Fibroblast of upper back skin (primary cell): ENCODE measurements at regions not wholly inside any gene's neighbourhood (a gene's known extent, or its start where the extent isn't known, plus 50 kb on each side); places are given as distances from the start of the nearest gene placed in this dataset.

Source experiments
- DNase-seq: peaks from one replicate; pipeline ENCODE4 v3.0.0-alpha.2; 2013

DNA sequence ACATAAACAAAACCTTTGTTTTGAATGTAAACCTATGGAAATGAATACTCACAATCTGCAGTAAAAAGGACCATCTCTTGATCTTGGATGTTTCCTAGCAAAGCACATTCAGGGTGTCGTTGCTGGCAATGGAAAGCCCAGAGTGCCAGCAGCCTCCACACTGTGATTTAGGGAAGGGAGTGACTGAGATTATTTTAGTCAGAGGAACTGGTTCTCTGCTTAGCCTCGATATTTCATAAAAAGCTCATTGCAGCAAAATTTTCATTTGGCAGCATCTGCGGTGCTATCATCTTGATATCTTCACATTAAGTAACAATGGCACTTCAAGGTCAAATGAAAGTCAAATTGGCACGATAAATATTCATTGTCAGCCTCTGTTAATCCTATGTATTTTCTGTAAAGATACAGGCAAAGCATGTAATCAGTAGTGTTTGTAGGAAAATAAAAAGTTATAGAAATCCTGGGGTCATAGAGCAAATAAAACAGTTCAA is 116.0 kb downstream of the MACIR start:
- DNase-seq = no peak

DNA sequence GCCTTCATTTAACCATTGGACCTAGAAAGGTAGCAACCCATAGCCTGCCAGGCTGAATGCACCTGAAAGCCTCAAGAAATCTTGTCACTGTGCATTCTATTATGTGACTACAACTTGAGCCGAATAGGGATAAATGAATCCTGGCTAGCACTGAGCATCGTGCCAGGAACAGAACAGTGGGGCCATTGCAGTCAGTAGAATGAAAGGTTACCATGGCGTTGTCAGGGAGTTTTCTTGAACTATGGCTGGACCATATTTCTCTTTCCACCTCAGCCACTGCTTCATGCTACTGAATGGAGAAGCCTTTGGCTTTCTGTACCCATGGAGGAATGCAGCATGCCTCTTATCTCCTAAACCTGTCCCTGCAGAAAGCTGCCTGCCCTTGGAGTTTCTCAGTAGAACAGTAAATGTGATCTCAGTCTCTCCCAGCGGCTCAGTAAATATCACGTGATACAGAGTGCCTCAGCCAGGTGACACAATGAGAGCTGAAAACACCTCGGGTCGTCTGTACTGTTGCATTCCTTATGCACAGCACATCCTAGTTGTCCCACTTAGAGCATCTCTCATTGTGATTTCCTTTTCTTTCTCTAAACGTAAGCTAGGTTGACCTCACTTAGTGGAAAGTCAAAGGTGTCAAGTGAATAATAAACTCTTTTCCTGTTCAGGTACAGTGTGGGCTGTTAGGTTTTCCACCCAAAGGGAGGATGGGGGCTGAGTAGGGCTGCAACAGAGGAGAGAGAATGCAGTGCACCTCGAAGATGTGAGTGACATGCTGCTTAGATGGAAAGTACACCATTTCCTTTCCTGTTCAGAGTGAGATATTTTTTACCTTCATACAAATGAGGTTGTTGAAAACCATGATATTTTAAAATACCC is 115.3 kb downstream of the MACIR start:
- DNase-seq = no peak

DNA sequence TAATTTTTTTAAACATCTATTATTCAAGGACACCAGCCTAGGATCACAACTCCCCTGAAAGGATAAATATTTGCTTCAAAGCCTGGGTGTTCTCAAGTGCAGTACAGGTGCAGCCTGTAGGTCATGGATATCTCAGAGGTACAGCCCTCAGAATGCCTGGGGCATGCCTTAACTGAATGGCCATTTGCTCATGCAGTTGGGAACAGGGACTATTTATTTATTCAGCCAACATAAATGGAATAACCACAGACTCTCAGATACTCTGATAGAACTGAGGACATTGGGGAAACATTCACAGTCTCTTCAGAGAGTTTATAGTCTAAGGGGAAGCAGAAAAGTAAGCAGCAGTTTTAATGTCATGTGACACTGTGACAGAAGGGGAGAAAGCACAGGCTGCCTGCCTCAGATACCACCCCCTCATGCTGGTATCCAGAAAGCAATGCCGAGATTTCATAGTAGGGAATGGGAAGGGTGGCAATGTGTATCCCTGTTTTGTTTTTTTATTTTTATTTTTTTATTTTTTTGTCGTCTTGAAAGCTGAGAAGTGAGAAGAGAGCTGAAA is 112.6 kb downstream of the MACIR start:
- DNase-seq = no peak

DNA sequence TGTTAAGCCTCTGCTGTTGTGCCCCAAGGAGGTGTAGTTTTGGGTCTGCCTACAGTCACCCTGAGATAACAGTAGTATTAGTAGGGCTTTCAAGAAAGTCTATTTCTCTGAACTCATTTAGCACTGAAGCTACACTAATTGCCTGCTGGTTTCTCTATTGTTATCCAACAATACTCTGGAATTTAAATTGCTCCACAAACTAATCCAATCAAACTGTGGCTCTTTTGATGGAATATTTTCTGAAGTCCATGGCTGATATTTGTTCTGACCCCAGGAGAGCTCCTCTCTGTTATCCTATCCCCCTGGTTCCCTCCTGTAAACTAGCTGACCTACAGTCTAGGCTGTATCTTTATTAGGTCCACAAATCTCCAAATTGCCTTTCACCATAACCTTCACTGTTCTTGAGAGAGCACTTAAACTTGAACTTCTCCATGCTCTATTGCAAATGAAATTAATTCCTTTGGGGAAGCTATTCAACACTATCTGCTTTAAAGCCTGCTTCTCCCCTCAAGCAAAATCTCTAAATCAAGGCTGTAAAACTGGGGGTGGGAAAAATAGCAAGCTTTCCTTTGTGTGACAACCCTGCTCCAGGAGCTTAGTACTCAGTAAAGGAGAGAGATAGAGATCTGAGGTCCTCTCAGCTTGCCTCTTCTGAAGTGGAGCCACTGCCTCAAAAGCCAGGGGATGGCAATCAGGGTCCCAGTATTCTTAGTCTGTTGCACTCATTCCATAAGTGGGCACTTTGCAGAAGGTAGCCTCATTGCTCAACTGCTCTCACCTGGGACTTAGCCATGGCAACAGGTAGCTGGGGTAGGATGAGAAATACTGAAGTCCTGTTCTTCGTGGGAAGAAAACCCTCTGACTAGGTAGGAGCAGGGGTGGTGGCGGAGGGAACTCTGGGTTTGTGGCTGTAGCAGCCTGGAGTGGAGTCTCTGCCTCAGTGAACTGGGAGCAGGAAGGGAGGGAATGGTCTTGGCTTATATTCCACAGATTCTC is 110.9 kb downstream of the MACIR start:
- DNase-seq = no peak

DNA sequence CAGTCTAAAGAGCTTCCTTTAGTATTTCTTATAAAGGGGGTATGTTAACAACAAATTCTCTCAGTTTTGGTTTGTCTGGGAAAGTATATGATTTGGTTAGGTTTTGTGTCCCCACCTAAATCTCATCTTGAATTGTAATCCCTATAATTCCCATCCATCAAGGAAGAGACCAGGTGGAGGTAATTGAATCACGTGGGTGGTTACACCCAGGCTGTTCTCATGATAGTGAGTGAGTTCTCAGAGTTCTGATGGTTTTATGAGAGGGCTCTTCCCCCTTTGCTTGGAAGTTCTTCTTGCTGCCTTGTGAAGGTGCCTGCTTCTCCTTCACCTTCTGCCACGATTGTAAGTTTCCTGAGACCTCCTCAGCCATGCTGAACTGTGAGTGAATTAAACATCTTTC is 109.1 kb downstream of the MACIR start:
- DNase-seq = no peak

DNA sequence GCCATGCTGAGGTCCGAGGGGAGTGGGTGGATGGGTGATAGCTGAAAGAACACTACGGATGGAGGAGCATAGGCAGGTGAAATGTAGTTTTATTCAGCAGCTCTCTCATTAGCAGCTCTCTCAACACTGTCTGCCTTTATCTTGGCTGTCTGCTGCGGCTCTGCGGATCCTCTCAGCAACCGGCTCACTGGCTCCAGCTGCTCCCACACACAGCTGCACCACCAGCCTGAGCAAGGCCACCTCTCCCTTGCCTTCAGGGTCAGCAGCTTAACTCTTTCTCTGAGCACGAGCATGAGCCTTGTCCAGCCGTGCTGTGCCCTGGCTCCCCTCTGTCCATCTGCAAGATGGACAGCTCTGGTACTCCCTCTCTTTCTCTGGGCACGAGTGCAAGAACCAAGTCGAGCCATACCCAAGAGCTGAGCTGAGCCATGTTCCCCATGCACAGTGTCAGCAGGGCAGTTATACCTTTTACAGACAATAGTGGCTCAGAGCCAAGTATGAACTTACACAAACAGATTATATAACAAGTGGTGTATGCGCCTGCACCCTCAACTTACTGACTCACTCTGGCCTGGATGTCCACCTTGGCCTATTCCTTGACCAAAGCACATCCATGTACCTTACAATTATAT is 108.5 kb downstream of the MACIR start:
- DNase-seq = no peak

DNA sequence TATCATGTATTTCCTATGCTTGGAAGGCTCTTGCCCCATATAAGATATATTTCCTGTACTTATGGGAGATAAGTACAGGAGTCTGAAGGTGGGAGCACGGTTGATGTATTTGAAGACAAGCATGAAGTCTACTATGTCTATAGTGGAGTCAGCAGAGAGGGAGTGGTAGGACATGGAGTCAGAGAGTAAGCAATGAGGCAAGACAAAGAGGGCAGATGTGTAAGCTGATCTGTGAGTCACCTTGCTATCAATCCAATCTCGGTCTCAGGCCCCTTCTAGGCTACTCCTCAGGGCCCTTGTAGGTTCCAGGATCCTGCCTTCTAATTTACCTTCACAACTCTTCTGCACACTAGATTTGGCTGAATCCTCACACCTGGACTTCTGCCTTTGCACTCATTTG is 105.5 kb downstream of the MACIR start:
- no peak for DNase-seq

DNA sequence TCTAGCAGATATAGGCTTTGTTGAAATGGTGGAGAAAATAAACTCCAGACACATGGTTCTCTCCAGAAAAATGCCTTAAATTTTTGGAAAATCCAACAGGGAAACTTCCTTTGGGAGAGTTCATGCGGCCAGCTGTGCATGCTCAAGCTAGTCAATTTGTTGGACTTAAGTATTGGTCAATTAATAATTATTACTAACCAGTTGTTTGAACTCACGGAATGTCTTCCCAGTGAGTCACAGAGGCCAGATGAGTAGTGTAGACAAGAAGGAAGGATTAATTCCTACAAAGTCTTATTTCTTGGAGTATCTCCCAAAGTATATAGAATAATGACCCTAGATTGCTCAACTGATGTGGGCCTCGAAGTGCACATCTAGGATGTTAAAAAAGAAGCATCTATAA is 103.6 kb downstream of the MACIR start:
- DNase-seq = peak; percentile 85

DNA sequence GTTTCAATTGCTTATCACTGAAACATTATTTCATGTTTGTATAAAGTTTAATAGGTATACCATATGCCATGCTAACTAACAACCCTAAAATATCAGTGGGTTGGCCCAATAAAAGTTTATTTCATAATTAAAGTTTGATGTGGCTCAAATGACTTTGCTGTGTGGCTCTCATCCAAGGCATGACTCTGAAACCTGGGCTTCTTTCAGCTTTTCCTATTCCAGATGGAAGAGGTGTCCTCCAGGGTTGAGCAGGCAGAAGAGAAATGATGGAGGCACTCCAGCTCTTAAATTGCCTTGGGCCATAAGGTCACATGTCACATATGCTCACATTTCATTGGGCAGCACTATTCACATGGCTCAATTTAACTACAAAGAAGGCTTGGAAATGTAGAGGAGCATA is 101.9 kb downstream of the MACIR start:
- no peak for DNase-seq

DNA sequence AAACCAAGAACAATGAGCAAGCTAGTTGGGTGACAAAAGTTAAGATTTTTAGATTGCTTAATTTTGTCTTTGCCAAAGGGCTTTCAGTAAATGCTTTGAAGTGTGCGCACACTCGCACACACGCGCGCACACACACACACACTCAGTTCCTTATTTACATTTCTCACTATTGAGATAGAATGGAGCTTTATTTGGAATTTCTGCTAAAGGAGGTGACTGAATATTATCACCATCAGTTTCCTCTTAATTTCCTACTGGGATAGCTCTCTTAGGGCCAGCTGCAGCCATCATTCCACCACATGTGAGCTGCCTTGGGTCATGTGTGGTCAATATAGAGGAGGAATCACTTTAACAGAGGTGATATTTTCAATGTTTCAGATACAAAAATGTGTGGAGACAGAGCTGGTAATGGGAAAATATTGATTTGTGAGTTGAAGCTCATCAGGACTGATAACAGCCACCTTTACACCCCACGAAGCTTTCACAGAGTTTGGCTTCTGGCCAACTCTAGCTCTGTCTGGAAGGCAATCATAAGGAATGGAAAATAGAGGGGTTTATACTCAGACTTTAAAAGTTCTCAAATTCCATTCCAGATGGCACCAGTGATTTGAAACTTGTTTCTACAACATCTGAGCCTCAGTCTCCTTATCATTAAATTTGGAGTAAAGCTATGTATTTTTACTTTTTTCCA is 99.9 kb downstream of the MACIR start:
- no peak for DNase-seq

DNA sequence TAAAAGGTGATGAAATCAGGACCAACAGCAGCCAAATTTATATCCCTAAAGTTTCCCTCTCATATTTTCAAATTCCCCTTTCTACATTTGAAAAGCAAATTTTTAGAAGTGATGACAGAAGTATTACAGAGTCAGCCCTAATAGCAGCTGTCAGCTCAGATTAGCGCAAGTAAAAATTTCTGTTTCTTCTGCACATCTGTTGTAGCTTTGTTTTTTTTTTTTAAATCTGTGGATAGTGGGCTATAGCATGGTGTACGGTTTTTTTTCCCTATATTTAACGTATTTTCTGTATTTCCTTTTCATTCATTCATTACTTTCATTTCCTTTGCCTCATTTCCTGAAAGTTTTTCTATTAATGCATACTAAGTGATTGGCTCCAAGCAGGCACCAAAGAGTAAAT is 99.1 kb downstream of the MACIR start:
- DNase-seq = peak; percentile 48

DNA sequence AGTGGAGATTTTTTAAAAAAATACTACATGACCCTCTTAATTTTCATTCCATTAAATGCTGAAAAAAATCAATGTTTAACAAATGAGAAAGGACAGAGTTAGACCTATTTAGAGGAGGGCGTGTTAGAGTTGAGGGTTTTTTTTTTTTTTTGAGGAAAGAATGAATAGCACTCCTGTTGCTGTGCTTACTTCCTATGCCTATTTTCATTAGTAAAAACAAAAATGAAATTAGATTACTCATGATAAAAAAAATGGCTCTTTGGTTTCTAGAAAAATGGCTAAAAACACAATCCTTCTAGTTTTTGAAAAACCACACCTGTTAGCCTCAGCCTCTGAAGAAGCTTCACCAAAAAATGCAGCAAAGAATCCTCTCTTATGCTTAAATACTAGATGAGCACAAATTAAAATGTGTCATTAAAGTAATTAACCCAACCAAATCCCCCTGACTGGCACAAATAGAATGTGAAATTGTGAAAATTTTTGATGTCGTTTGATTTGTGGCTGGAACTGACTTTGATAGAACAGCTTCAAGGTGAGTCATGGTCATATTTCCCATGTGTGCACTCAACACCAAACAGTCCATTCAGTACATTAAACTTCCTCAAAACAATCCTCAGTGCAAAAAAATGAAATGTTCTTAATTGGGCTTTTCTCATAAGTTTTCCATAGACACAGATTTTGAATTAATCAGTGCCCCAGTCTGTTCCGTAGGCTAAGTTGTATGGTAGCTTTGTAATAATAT is 98.0 kb downstream of the MACIR start:
- DNase-seq = no peak

DNA sequence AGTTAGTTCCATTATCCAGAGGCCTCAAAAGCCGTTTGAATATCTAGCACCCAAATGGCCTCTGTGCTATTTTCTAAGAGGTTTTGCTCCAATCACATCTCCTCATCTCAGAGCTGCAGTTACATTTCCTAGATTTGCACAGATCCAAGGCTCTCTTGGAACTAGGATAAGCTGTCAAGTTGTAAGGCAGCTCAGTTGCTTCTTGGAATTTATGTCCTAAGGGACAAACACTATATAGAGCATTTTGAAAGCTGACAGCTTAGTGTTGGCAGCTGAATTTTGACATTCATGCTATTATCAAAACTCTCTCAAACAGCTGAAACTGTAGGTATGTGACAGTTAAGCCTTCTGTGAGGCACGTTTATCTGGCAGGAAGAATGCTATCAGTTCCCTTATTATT is 97.0 kb downstream of the MACIR start:
- no peak for DNase-seq

DNA sequence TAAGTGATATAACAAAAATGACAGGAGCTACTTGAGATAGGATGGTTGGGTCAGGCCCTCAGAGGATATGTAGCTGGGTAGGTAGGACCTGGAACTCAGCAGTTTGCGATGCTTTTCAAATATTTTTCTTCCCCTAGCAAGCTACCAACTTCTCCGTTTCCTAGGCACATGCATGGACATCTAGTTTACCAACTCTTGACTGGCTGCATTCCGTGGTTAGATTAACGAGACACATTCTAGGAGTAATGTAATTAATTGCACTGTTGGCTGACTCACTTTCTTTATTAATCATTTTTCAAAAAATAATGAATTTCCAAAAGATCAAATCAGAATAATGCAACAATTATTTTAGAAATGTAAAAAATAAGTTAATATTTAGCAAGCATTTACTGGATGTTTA is 95.9 kb downstream of the MACIR start:
- DNase-seq = no peak

DNA sequence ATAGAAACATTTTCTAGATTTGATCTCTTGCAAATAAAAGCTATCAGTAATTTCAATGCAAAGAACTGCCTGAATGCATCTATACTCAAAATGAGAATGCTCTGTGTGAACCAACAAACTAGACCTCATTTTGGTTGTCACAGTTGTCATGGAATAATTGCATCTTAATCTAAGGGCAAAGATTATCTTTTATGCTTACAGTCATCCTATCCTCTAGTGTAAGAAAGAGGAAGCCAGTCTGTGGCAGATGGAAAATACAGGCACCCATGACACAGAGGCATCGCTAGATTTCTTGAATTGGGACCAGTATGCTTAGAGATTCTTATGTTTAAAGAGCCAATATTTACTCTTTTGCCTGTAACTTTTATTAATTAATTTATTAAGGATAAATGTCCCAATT is 95.0 kb downstream of the MACIR start:
- no peak for DNase-seq

DNA sequence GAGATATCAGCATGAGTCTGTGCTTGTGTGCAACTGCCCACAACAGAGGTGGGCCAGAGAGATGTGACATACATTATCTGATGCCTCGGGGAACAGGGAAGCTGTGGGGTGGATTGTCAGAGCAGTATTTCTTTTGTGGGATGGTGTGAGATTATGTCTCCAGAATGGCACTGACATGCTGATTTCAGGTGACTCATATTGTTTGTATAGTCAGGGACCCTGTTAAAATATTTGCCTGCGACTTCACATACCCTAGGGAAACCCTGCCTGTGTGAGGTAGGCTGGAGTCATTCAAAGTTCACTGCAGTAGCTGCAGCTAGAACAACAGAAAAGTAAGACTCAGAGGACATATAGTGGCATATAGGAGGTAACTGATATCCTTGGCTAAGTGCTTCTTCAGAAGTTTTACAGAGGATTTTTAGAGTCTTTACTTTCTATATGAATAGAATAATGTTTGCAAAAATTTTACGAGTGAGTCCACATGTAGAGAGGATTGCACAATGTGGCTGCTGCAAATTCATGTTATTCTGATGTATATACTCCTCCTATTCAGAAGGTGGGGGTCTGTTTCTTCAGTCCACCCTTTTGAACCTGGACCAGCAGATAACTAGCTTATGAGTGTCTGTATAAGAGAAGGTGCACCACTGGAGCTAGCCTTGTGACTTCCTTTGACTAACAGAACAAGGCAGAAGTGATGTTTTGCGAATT is 89.3 kb downstream of the MACIR start:
- DNase-seq = no peak

DNA sequence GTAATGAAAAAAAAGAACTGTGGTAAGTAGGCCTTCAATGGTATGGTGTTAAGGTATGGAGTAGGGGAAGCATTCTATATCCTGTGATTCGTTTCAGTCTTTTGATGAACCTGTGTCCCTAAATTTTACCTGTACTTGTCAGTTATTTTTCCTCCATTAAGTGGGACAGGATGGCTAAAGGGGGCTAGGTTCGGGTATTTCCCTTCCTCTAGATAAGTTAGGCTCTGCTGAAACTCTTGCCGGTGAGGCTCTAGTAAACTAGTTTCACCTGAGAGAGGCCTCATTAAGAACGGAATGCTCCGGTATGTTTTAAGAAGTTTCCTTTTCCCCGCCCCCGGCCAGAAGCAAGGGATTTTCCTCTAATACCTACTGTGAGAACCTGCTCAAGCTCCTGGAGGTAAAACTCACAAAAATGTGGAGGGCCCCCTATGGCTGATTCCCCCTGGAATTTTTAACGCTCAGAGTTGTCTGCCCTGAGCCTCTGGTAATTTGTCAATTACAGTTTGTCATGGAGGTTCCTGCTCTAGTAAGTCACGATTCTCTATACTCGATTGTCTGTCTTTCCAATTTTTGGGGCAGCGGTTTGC is 87.7 kb downstream of the MACIR start:
- no peak for DNase-seq

DNA sequence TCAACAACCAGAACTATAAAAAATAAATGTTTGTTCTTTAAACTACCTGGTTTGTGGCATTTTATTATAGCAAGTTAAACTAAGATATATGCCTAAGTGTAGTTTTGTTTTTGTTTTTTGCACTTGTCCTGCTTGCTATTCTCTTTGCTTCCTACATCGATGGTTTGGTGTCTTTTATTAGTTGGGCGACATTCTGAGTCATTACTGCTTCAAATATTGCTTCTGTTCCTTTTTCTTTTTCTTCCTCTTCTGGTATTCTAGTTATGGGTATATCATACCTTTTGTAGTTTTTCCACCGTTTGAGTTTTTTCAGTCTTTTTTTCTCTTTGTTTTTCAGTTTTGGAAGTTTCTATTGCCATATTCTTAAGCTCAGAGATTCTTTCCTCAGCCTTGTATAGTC is 86.9 kb downstream of the MACIR start:
- no peak for DNase-seq

DNA sequence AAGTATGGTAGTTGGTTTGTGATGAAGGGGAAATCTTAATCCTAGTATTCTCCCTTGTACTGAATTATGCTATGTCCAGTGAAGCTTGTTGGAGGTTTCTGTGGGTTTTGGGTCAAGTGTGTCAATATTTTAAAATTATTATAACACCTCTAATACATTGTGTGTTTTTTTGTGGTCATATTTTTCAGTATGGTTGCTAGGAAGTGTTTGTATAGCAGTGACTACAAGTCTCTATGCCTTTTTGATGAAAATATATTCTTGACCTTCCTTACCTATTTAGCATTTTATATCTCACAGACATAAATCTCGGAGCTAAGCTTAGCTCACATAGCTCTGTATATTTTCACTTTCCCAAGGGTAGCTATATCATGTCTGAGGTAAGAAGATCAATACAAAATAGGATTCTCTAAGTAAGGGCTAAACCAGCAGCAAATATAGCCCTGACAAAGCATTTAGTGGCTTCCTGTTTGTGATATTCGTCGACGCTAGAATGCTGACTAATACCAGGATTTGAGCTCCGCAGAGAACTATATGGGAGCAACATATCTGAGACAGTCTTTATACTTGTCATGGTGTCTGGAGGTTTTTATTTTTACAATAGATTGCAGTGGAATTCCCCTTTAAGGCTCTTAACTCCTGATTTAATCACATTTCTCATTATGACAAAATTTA is 82.3 kb downstream of the MACIR start:
- no peak for DNase-seq

DNA sequence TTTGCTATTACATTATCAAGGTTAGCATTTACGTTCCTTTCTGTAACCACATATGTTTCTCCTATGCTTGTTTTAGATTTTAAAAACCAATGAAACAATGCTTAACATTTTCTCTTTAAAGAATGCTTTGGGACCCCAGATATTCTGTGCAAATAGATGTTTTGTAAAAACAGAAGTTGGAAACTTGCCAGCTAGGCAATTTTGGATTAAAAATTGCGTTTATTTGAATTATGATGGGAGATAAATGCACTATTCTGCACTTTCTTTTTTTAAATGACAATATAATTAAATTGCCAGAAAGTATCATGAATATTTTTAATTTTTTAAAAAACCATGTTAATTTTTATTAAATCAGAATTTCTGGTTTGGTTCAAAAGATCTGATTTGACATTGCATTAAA is 81.6 kb downstream of the MACIR start:
- no peak for DNase-seq
